ENCODE measurements at regions not wholly inside any gene's neighbourhood (a gene's known extent, or its start where the extent isn't known, plus 50 kb on each side); places are given as distances from the start of the nearest gene placed in this dataset.
A peak's percentile ranks its signal among the peaks of the same experiment; 100 is the strongest.

DNA sequence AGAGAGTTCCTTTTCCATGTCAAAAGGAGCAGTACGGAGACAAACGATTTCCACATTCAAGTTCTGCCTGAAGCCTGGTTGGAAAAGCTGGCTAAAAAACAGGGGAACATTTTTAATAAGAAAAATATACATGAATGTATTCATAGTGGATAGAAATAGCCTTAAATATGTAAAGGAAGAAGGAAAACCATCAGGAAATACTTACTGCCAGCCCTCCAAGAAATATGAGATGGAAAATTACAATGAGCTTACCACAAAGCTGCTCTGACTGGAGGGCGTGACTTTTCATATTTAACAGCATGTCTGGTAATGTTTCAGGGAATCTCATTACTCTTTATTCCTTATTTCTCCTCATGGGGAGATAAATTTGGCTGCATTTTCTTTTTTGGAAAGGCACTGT lies 75.9 kb upstream of the ZDHHC17 start (continued):
- TF ChIP-seq, protein P1, sequence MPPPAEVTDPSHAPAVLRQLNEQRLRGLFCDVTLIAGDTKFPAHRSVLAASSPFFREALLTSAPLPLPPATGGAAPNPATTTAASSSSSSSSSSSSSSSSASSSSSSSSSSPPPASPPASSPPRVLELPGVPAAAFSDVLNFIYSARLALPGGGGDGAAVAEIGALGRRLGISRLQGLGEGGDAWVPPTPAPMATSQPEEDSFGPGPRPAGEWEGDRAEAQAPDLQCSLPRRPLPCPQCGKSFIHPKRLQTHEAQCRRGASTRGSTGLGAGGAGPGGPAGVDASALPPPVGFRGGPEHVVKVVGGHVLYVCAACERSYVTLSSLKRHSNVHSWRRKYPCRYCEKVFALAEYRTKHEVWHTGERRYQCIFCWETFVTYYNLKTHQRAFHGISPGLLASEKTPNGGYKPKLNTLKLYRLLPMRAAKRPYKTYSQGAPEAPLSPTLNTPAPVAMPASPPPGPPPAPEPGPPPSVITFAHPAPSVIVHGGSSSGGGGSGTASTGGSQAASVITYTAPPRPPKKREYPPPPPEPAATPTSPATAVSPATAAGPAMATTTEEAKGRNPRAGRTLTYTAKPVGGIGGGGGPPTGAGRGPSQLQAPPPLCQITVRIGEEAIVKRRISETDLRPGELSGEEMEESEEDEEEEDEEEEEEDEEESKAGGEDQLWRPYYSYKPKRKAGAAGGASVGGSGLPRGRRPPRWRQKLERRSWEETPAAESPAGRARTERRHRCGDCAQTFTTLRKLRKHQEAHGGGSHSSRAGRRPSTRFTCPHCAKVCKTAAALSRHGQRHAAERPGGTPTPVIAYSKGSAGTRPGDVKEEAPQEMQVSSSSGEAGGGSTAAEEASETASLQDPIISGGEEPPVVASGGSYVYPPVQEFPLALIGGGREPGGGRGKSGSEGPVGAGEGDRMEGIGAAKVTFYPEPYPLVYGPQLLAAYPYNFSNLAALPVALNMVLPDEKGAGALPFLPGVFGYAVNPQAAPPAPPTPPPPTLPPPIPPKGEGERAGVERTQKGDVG (CRISPR knock-in tag; IDR thresholded peaks at IDR 0.05): no peak
- no peak for TF ChIP-seq NFXL1 (IDR thresholded peaks at IDR 0.05; ENCODE audit: borderline replicate concordance)
- TF ChIP-seq CBX5 (IDR thresholded peaks at IDR 0.05; ENCODE audit: low read depth): no peak
- no peak for TF ChIP-seq ZSCAN29 (IDR thresholded peaks at IDR 0.05)

- Histone ChIP-seq H2AFZ (ENCODE audit: control insufficient read depth, low read depth, low read length) (no peak overlapping the region), H3K27me3 (replicated peaks in 1 of 2; ENCODE audit: control insufficient read depth in 2 of 2, insufficient read depth in 2 of 2, low read length in 1 of 2) (no peaks in the 10 kb centered on the region; a peak in 2 of 4 replicates), H3K4me1 (ENCODE audit: control insufficient read depth, insufficient read depth, low read length) (no peaks in the 10 kb centered on the region), H3K4me3 (no peak overlapping the region), H3K4me2 (ENCODE audit: control insufficient read depth, insufficient read depth) (no peak overlapping the region), H3K9ac (ENCODE audit: control insufficient read depth, insufficient read depth, low read length) (no peak overlapping the region), H4K20me1 (ENCODE audit: control insufficient read depth, insufficient read depth) (no peaks in the 10 kb centered on the region), H3K79me2 (ENCODE audit: control insufficient read depth, insufficient read depth, low read length) (no peaks in the 10 kb centered on the region), H3K36me3 (ENCODE audit: control insufficient read depth in 2 of 2, insufficient read depth in 2 of 2, low read length in 1 of 2) (no peaks in the 10 kb centered on the region), H3K9me3 (replicated peaks; ENCODE audit: control insufficient read depth, insufficient read depth, low read length) (no peaks in the 10 kb centered on the region), H3K27ac (ENCODE audit: control insufficient read depth, insufficient read depth) (no peak overlapping the region)
- ChIA-PET RAD21 (ENCODE audit: unreplicated experiment) (interaction anchor here (1.1 to 1.4 kb wide), 3 partner anchors 22 to 102 kb away, joined by 3 read pairs; no protein-coding TSS in a partner anchor), POLR2A (no interaction called here), CTCF (interaction anchor here (1.2 to 8.4 kb wide), 3 partner anchors 67 to 108 kb away, joined by 3 to 53 read pairs (median 7); no protein-coding TSS in a partner anchor), SMC1A (ENCODE audit: uncharacterized antibody, unreplicated experiment) (interaction anchor here (0.7 to 2.6 kb wide), 6 partner anchors 38 to 322 kb away, joined by 3 to 15 read pairs (median 4); no protein-coding TSS in a partner anchor)
- intact Hi-C loops (cut with micrococcal nuclease; ENCODE audit: unreplicated experiment): loop anchor here (2.0 kb wide), 1 partner anchor 102 kb away; no protein-coding TSS in a partner anchor
- FAIRE-seq: no peak
- BruUV-seq (replicated peaks): no TSS peak
- ATAC-seq: peak; percentile 56; the same call in 2 of the 3 replicates
- in situ Hi-C loops (cut with MboI): no loop called here
- DNase-seq (ENCODE audit: low read depth, low spot score): no peak
- 62% methylated on average over 2 of the region's 2 CpGs for WGBS (ENCODE audit: insufficient coverage, insufficient replicate concordance, low lambda C conversion rate, missing lambda C conversion rate)
- peak; percentile 41; the same call in 1 of the 2 replicates for TF ChIP-seq SMC3 (IDR thresholded peaks at IDR 0.05; ENCODE audit: borderline replicate concordance, low read length)
- TF ChIP-seq, protein P2, sequence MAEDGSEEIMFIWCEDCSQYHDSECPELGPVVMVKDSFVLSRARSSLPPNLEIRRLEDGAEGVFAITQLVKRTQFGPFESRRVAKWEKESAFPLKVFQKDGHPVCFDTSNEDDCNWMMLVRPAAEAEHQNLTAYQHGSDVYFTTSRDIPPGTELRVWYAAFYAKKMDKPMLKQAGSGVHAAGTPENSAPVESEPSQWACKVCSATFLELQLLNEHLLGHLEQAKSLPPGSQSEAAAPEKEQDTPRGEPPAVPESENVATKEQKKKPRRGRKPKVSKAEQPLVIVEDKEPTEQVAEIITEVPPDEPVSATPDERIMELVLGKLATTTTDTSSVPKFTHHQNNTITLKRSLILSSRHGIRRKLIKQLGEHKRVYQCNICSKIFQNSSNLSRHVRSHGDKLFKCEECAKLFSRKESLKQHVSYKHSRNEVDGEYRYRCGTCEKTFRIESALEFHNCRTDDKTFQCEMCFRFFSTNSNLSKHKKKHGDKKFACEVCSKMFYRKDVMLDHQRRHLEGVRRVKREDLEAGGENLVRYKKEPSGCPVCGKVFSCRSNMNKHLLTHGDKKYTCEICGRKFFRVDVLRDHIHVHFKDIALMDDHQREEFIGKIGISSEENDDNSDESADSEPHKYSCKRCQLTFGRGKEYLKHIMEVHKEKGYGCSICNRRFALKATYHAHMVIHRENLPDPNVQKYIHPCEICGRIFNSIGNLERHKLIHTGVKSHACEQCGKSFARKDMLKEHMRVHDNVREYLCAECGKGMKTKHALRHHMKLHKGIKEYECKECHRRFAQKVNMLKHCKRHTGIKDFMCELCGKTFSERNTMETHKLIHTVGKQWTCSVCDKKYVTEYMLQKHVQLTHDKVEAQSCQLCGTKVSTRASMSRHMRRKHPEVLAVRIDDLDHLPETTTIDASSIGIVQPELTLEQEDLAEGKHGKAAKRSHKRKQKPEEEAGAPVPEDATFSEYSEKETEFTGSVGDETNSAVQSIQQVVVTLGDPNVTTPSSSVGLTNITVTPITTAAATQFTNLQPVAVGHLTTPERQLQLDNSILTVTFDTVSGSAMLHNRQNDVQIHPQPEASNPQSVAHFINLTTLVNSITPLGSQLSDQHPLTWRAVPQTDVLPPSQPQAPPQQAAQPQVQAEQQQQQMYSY (CRISPR knock-in tag; IDR thresholded peaks at IDR 0.05): no peak
- no peak for TF ChIP-seq ASH2L (IDR thresholded peaks at IDR 0.05; ENCODE audit: borderline replicate concordance, low read depth)
- TF ChIP-seq, protein P3, sequence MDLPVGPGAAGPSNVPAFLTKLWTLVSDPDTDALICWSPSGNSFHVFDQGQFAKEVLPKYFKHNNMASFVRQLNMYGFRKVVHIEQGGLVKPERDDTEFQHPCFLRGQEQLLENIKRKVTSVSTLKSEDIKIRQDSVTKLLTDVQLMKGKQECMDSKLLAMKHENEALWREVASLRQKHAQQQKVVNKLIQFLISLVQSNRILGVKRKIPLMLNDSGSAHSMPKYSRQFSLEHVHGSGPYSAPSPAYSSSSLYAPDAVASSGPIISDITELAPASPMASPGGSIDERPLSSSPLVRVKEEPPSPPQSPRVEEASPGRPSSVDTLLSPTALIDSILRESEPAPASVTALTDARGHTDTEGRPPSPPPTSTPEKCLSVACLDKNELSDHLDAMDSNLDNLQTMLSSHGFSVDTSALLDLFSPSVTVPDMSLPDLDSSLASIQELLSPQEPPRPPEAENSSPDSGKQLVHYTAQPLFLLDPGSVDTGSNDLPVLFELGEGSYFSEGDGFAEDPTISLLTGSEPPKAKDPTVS (IDR thresholded peaks at IDR 0.05; ENCODE audit: low read depth, low read length): no peak
- no peak for TF ChIP-seq ZBTB11 (CRISPR knock-in tag; IDR thresholded peaks at IDR 0.05)
- 0 out of 2 replicates have a peak, but pooled peaks have one; percentile 16 for TF ChIP-seq RAD21 (IDR thresholded peaks at IDR 0.05; ENCODE audit: insufficient read depth, low read depth, low read length)
Observed at GRCh38 chr12:76688631-76689030, 75.3 kb upstream of the ZDHHC17 start.
